OCI-LY7 (cell line): ENCODE measurements at regions not wholly inside any gene's neighbourhood (a gene's known extent, or its start where the extent isn't known, plus 50 kb on each side); places are given as distances from the start of the nearest gene placed in this dataset.

Source experiments
- EZH2phosphoT487 ChIP-seq: fragments of 200-600 bp; sonication (generic); IDR thresholded peaks from 2 replicates; pipeline ENCODE4 v1.6.1; 2018; ENCODE audit warnings: low read depth, borderline replicate concordance, mild to moderate bottlenecking, mixed run types, antibody characterized with exemption, low read length, moderate library complexity, mixed read lengths
- TF ChIP-seq, protein P1 (sequence below): fragments of 200-600 bp; sonication (generic); conservative IDR thresholded peaks from 2 replicates; pipeline ENCODE4 v1.5.1; 2014; ENCODE audit warnings: mild to moderate bottlenecking, antibody characterized with exemption, low read length, moderate library complexity, mixed read lengths

GRCh38 chr7:118132764-118133163 lies 51.2 kb upstream of the LSM8 start:
- TF ChIP-seq EZH2phosphoT487 = no peak
- TF ChIP-seq, protein P1, sequence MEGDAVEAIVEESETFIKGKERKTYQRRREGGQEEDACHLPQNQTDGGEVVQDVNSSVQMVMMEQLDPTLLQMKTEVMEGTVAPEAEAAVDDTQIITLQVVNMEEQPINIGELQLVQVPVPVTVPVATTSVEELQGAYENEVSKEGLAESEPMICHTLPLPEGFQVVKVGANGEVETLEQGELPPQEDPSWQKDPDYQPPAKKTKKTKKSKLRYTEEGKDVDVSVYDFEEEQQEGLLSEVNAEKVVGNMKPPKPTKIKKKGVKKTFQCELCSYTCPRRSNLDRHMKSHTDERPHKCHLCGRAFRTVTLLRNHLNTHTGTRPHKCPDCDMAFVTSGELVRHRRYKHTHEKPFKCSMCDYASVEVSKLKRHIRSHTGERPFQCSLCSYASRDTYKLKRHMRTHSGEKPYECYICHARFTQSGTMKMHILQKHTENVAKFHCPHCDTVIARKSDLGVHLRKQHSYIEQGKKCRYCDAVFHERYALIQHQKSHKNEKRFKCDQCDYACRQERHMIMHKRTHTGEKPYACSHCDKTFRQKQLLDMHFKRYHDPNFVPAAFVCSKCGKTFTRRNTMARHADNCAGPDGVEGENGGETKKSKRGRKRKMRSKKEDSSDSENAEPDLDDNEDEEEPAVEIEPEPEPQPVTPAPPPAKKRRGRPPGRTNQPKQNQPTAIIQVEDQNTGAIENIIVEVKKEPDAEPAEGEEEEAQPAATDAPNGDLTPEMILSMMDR = no peak
